Fibroblast of lung (primary cell): ENCODE measurements at regions not wholly inside any gene's neighbourhood (a gene's known extent, or its start where the extent isn't known, plus 50 kb on each side); places are given as distances from the start of the nearest gene placed in this dataset.

Source experiments
- EZH2 ChIP-seq: IDR thresholded peaks from 2 replicates; pipeline ENCODE4 v1.5.1; 2012; ENCODE audit warnings: low read length, control low read depth, mild to moderate bottlenecking; ENCODE audit errors: missing control alignments
- TF ChIP-seq, protein P1 (sequence below), 2 donors: IDR thresholded peaks in 1 of 2; conservative IDR thresholded peaks in 1 of 2; 1 replicate in 1 of 2; 2 replicates in 1 of 2; pipeline ENCODE4 v1.5.1; 2011 to 2012; ENCODE audit warnings: low read length in 2 of 2, control low read depth in 1 of 2, inconsistent platforms in 1 of 2, low read depth in 1 of 2, mild to moderate bottlenecking in 1 of 2

DNA sequence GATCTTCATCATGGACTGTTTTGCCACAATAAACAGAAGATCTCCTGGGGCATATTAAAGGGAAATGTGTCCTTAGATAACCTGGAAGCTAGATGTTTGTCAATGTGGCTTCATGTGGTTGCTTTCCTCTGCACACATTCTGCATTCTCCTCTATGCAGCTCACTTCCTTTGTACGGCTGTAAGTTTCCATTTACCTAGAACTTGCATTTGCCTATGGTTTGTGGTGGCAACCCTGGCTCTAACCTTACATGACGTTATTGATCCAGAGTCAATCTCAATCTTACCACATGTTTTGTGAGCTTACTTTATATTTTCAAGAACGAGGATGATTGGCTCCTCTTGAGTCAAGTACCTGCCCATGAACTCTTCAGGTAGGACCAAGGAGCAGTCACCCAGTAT, 863.1 kb downstream of the MAFB start:
- TF ChIP-seq, protein P1, sequence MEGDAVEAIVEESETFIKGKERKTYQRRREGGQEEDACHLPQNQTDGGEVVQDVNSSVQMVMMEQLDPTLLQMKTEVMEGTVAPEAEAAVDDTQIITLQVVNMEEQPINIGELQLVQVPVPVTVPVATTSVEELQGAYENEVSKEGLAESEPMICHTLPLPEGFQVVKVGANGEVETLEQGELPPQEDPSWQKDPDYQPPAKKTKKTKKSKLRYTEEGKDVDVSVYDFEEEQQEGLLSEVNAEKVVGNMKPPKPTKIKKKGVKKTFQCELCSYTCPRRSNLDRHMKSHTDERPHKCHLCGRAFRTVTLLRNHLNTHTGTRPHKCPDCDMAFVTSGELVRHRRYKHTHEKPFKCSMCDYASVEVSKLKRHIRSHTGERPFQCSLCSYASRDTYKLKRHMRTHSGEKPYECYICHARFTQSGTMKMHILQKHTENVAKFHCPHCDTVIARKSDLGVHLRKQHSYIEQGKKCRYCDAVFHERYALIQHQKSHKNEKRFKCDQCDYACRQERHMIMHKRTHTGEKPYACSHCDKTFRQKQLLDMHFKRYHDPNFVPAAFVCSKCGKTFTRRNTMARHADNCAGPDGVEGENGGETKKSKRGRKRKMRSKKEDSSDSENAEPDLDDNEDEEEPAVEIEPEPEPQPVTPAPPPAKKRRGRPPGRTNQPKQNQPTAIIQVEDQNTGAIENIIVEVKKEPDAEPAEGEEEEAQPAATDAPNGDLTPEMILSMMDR (conservative IDR thresholded peaks at IDR 0.05 in 1 of 2, IDR thresholded peaks at IDR 0.05 in 1 of 2; ENCODE audit: low read depth in 1 of 2, low read length in 2 of 2) = no peak
- TF ChIP-seq EZH2 = no peak
